22Rv1 (cell line): ENCODE measurements at regions not wholly inside any gene's neighbourhood (a gene's known extent, or its start where the extent isn't known, plus 50 kb on each side); places are given as distances from the start of the nearest gene placed in this dataset.

Experiments
- H3K27ac ChIP-seq: fragments of 450-650 bp; 2 replicates; pipeline ENCODE4 v1.5.1; 2017
- ZFX ChIP-seq: fragments of 450-650 bp; IDR thresholded peaks from 2 replicates; pipeline ENCODE4 v1.6.1; 2017; ENCODE audit warnings: antibody characterized with exemption, borderline replicate concordance
- TF ChIP-seq, protein P1 (sequence below): fragments of 450-650 bp; IDR thresholded peaks from 2 replicates; pipeline ENCODE4 v1.5.1; 2017; ENCODE audit warnings: mild to moderate bottlenecking

GRCh38 chr6:128759901-128760300 lies 123.0 kb upstream of the LAMA2 start:
- TF ChIP-seq, protein P1, sequence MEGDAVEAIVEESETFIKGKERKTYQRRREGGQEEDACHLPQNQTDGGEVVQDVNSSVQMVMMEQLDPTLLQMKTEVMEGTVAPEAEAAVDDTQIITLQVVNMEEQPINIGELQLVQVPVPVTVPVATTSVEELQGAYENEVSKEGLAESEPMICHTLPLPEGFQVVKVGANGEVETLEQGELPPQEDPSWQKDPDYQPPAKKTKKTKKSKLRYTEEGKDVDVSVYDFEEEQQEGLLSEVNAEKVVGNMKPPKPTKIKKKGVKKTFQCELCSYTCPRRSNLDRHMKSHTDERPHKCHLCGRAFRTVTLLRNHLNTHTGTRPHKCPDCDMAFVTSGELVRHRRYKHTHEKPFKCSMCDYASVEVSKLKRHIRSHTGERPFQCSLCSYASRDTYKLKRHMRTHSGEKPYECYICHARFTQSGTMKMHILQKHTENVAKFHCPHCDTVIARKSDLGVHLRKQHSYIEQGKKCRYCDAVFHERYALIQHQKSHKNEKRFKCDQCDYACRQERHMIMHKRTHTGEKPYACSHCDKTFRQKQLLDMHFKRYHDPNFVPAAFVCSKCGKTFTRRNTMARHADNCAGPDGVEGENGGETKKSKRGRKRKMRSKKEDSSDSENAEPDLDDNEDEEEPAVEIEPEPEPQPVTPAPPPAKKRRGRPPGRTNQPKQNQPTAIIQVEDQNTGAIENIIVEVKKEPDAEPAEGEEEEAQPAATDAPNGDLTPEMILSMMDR: no peak
- no peak for TF ChIP-seq ZFX
- H3K27ac ChIP-seq: no peak overlapping the region

DNA sequence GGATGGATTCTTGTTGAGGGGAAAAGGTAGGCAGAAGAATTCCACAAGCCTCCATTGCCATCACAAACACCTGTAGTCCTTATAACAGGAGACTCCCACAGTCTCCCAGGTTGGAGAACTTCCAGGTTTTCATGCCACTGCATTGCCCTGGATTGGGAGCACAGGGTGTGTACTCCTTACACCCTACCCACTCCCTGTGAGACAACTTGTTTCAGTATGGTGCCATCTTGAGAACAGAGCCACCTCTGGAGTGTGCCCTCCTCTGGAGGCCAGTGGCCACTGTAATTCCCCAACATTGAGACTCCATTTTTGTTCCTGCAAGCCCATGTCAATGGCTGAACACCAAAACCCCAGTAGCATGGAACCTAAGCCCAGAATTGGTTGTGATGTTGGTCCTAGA lies 123.5 kb upstream of the LAMA2 start:
- TF ChIP-seq ZFX: no peak
- H3K27ac ChIP-seq: no peak overlapping the region

GRCh38 chr6:128757961-128758360 lies 125.0 kb upstream of the LAMA2 start:
- H3K27ac ChIP-seq: no peak overlapping the region
- TF ChIP-seq ZFX: no peak
- TF ChIP-seq, protein P1: no peak

- TF ChIP-seq, protein P1: no peak
- no peak for TF ChIP-seq ZFX
- H3K27ac ChIP-seq: no peak overlapping the region
Measured at GRCh38 chr6:128754658-128755256, 128.2 kb upstream of the LAMA2 start.

GRCh38 chr6:128743974-128744765 lies 138.8 kb upstream of the LAMA2 start:
- H3K27ac ChIP-seq: no peak overlapping the region
- TF ChIP-seq ZFX: no peak
- TF ChIP-seq, protein P1: no peak

DNA sequence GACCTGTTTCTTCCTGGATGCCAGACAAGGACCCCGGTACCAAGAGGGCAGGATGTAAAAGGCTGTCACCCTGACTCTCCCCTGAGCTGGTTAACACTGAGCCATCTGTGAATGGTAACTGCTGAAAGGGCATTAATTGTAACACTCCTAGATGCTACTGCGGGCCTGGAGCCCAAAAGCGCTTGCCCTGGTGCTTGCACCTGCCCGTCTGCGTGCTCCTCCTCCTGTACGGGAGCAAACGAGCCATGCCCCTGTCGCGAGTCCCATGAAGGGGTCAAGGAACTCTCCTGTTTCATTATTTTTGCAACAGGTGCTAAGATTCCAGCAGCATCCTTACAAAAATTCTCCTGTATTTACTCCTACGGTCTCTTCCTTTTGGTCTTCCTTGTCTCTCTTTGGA lies 140.0 kb upstream of the LAMA2 start:
- TF ChIP-seq, protein P1: no peak
- TF ChIP-seq ZFX: no peak
- H3K27ac ChIP-seq: no peak overlapping the region

GRCh38 chr6:128740951-128741350 lies 142.0 kb upstream of the LAMA2 start:
- H3K27ac ChIP-seq: no peak overlapping the region
- TF ChIP-seq, protein P1: no peak
- TF ChIP-seq ZFX: no peak

DNA sequence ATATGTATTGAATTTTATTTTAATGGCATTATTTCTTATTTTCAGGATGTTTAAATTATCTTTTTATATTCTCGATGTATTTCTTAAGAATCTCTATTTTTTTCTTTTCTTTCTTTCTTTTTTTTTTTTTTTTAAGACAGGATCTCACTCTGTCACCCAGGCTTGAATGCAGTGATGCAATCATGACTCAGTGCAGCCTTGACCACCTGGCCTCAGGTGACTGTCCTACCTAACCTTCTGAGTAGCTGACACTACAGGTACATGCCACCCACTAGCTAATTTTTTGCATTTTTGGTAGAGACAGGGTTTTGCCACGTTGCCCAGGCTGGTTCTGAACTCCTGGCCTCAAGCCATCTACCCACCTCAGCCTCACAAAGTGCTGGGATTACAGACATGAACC lies 143.8 kb upstream of the LAMA2 start:
- TF ChIP-seq, protein P1: no peak
- no peak for TF ChIP-seq ZFX
- no peak overlapping the region for H3K27ac ChIP-seq
